ENCODE measurements at regions not wholly inside any gene's neighbourhood (a gene's known extent, or its start where the extent isn't known, plus 50 kb on each side); places are given as distances from the start of the nearest gene placed in this dataset.

- TF ChIP-seq TAF1 (IDR thresholded peaks at IDR 0.05; ENCODE audit: borderline replicate concordance, low read depth, low read length): no peak
- TF ChIP-seq POLR2AphosphoS5 (IDR thresholded peaks at IDR 0.05; ENCODE audit: low read depth, low read length): no peak
- no peak for TF ChIP-seq POLR2A (IDR thresholded peaks at IDR 0.05; ENCODE audit: low read depth, low read length)
Observed at GRCh38 chr13:105762096-105762495, 773.4 kb downstream of the EFNB2 start.

Data from GM12892 (cell line).